H1 (cell line): ENCODE measurements at regions not wholly inside any gene's neighbourhood (a gene's known extent, or its start where the extent isn't known, plus 50 kb on each side); places are given as distances from the start of the nearest gene placed in this dataset.

Source experiments
- CTCF ChIA-PET: fragments of 300-600 bp; sonication (Branson Sonifier 250); formaldehyde crosslinking; loops from one replicate; lab custom pipeline; 2021; ENCODE audit not compliant: partially characterized antibody; lab: Charles Lee
- POLR2A ChIA-PET: fragments of 300-600 bp; sonication (Branson Sonifier 250); formaldehyde crosslinking; loops from one replicate; lab custom pipeline; 2021; ENCODE audit warnings: inconsistent platforms; ENCODE audit not compliant: partially characterized antibody; lab: Charles Lee
- DNase-seq, 2 experiments: peaks; one replicate each; pipeline versions ENCODE4 v3.0.0 to v3.0.0-alpha.2; 2010 to 2022; ENCODE audit warnings: low spot score in 2 of 2, low read depth in 1 of 2, mixed read lengths in 1 of 2
- FAIRE-seq: peaks from 2 replicates; lab custom pipeline; 2011; peaks lifted over from hg19 to GRCh38; lab: Jason Lieb, UNC
- H2AFZ ChIP-seq: 2 replicates; pipeline ENCODE4 v1.8.1; 2012; ENCODE audit warnings: low read length, inconsistent platforms
- H2AK5ac ChIP-seq: 2 replicates; pipeline ENCODE4 v1.6.1; 2013; ENCODE audit warnings: low read depth, low read length
- H2BK120ac ChIP-seq: replicated peaks from 2 replicates; pipeline ENCODE3; 2013; ENCODE audit warnings: low read depth, low read length, inconsistent platforms
- H2BK12ac ChIP-seq: 2 replicates; pipeline ENCODE4 v1.6.1; 2013; ENCODE audit warnings: low read depth, low read length
- H2BK15ac ChIP-seq: 2 replicates; pipeline ENCODE4 v1.6.1; 2013; ENCODE audit warnings: low read length
- H2BK20ac ChIP-seq: 2 replicates; pipeline ENCODE4 v1.6.1; 2013; ENCODE audit warnings: low read length
- H2BK5ac ChIP-seq: 2 replicates; pipeline ENCODE4 v1.6.1; 2013; ENCODE audit warnings: low read depth, low read length
- H3K14ac ChIP-seq: 2 replicates; pipeline ENCODE4 v1.6.1; 2013; ENCODE audit warnings: inconsistent platforms; ENCODE audit not compliant: insufficient read length
- H3K18ac ChIP-seq: 2 replicates; pipeline ENCODE4 v1.6.1; 2013; ENCODE audit warnings: low read length; ENCODE audit errors: extremely low read depth
- H3K23ac ChIP-seq: 2 replicates; pipeline ENCODE4 v1.6.1; 2013; ENCODE audit warnings: inconsistent platforms; ENCODE audit not compliant: insufficient read length
- H3K23me2 ChIP-seq: 2 replicates; pipeline ENCODE4 v1.6.1; 2013; ENCODE audit warnings: low read depth, low read length
- H3K27ac ChIP-seq: 2 replicates; pipeline ENCODE4 v1.6.1; 2011; ENCODE audit warnings: low read depth, low read length, inconsistent platforms
- H3K27me3 ChIP-seq, 4 experiments: replicated peaks in 1 of 4; 1 replicate in 1 of 4; 2 replicates in 3 of 4; pipeline versions ENCODE4 v1.6.1 to v1.8.1; 2011 to 2013; ENCODE audit warnings: low read length in 3 of 4, mild to moderate bottlenecking in 3 of 4, inconsistent platforms in 2 of 4, mixed read lengths in 2 of 4, moderate library complexity in 1 of 4; ENCODE audit not compliant: control insufficient read depth in 3 of 4, insufficient read depth in 3 of 4; ENCODE audit errors: extremely low read depth in 1 of 4
- H3K36me3 ChIP-seq, 4 experiments: 2 replicates each; pipeline versions ENCODE4 v1.6.1 to v1.8.1; 2011 to 2013; ENCODE audit warnings: mild to moderate bottlenecking in 4 of 4, low read length in 3 of 4, moderate library complexity in 2 of 4, control low read depth in 1 of 4, inconsistent platforms in 1 of 4; ENCODE audit not compliant: insufficient read depth in 4 of 4, control insufficient read depth in 2 of 4
- H3K4ac ChIP-seq: replicated peaks from 2 replicates; pipeline ENCODE3; 2013; ENCODE audit warnings: low read length, low read depth, mixed read lengths, inconsistent platforms; ENCODE audit not compliant: insufficient read length
- H3K4me1 ChIP-seq, 4 experiments: replicated peaks in 1 of 4; 1 replicate in 1 of 4; 2 replicates in 3 of 4; pipeline versions ENCODE4 v1.6.1 to v1.8.1; 2011 to 2013; ENCODE audit warnings: low read length in 3 of 4, inconsistent platforms in 2 of 4, mixed read lengths in 1 of 4; ENCODE audit not compliant: insufficient read depth in 4 of 4, control insufficient read depth in 3 of 4
- H3K4me2 ChIP-seq, 2 experiments: 2 replicates each; pipeline versions ENCODE4 v1.6.1 to v1.8.1; 2011 to 2013; ENCODE audit warnings: low read depth in 2 of 2, low read length in 2 of 2, control low read depth in 1 of 2, inconsistent platforms in 1 of 2, mild to moderate bottlenecking in 1 of 2; ENCODE audit not compliant: insufficient read depth in 1 of 2
- H3K4me3 ChIP-seq, 4 experiments: fragments of 200-600, 300-600 bp in 1 of 4; sonication (generic), shearing (Covaris generic), sonication (Bioruptor Twin) in 1 of 4; 2 replicates each; pipeline versions ENCODE4 v1.5.1 to v1.8.1; 2011 to 2016; ENCODE audit warnings: low read length in 4 of 4, low read depth in 3 of 4, control low read depth in 2 of 4, inconsistent platforms in 2 of 4, mild to moderate bottlenecking in 2 of 4, mixed read lengths in 1 of 4, moderate library complexity in 1 of 4; ENCODE audit not compliant: insufficient read depth in 2 of 4; ENCODE audit errors: extremely low read depth in 1 of 4
- H3K56ac ChIP-seq: replicated peaks from 2 replicates; pipeline ENCODE3; 2013; ENCODE audit warnings: low read depth, mild to moderate bottlenecking, mixed read lengths, low read length, inconsistent platforms; ENCODE audit not compliant: insufficient read length
- H3K79me1 ChIP-seq: 2 replicates; pipeline ENCODE4 v1.6.1; 2013; ENCODE audit warnings: low read depth, low read length, control low read depth
- H3K79me2 ChIP-seq, 2 experiments: 2 replicates each; pipeline versions ENCODE4 v1.6.1 to v1.8.1; 2012 to 2013; ENCODE audit warnings: low read length in 2 of 2, mild to moderate bottlenecking in 2 of 2, inconsistent platforms in 1 of 2; ENCODE audit not compliant: insufficient read depth in 2 of 2, control insufficient read depth in 1 of 2
- H3K9ac ChIP-seq, 4 experiments: replicated peaks in 1 of 4; 1 replicate in 1 of 4; 2 replicates in 3 of 4; pipeline versions ENCODE4 v1.6.1 to v1.8.1; 2011 to 2013; ENCODE audit warnings: low read depth in 3 of 4, low read length in 3 of 4, control low read depth in 2 of 4, mild to moderate bottlenecking in 2 of 4, moderate library complexity in 2 of 4, inconsistent platforms in 1 of 4; ENCODE audit errors: extremely low read depth in 1 of 4
- H3K9me3 ChIP-seq, 2 experiments: 2 replicates each; pipeline versions ENCODE4 v1.6.1 to v1.8.1; 2012 to 2013; ENCODE audit warnings: mild to moderate bottlenecking in 2 of 2, moderate library complexity in 2 of 2, control low read depth in 1 of 2, inconsistent platforms in 1 of 2, low read depth in 1 of 2, low read length in 1 of 2, mixed read lengths in 1 of 2; ENCODE audit not compliant: insufficient read depth in 2 of 2
- H4K20me1 ChIP-seq, 2 experiments: replicated peaks in 1 of 2; 2 replicates each; pipeline versions ENCODE3 to v1.8.1; 2011 to 2013; ENCODE audit warnings: inconsistent platforms in 2 of 2, low read length in 2 of 2, mild to moderate bottlenecking in 1 of 2; ENCODE audit not compliant: insufficient read depth in 2 of 2, control insufficient read depth in 1 of 2
- H4K5ac ChIP-seq: 2 replicates; pipeline ENCODE4 v1.6.1; 2013; ENCODE audit warnings: low read length, low read depth, mixed read lengths, inconsistent platforms; ENCODE audit not compliant: insufficient read length
- H4K8ac ChIP-seq: 2 replicates; pipeline ENCODE4 v1.8.0; 2013; ENCODE audit warnings: mild to moderate bottlenecking, moderate library complexity, low read length, inconsistent platforms; ENCODE audit not compliant: insufficient read depth; ENCODE audit errors: extremely low read depth
- H4K91ac ChIP-seq: replicated peaks from 2 replicates; pipeline ENCODE3; 2013; ENCODE audit warnings: low read length, mixed read lengths, inconsistent platforms; ENCODE audit not compliant: insufficient read length
- BACH1 ChIP-seq: IDR thresholded peaks from 2 replicates; pipeline ENCODE4 v1.6.1; 2012; ENCODE audit warnings: low read length, improper control_type of control experiment
- CREB1 ChIP-seq: IDR thresholded peaks from 2 replicates; pipeline ENCODE4 v1.6.1; 2012; ENCODE audit warnings: inconsistent platforms
- EGR1 ChIP-seq: IDR thresholded peaks from 2 replicates; pipeline ENCODE4 v1.6.1; 2011; ENCODE audit warnings: low read depth, low read length, borderline replicate concordance
- JUND ChIP-seq: IDR thresholded peaks from 2 replicates; pipeline ENCODE4 v1.6.1; 2011; ENCODE audit warnings: mild to moderate bottlenecking, improper control_type of control experiment, low read length
- KDM5A ChIP-seq: fragments of 200-600 bp; IDR thresholded peaks from 2 replicates; pipeline ENCODE4 v1.7.1; 2012; ENCODE audit warnings: mild to moderate bottlenecking, low read length, inconsistent platforms, mixed read lengths
- RAD21 ChIP-seq, 2 experiments: IDR thresholded peaks in 1 of 2; conservative IDR thresholded peaks in 1 of 2; 2 replicates each; pipeline ENCODE4 v1.6.1; 2011; ENCODE audit warnings: low read depth in 2 of 2, low read length in 2 of 2, improper control_type of control experiment in 1 of 2, inconsistent platforms in 1 of 2, mild to moderate bottlenecking in 1 of 2, moderate library complexity in 1 of 2
- SUZ12 ChIP-seq: fragments of 200-600 bp; sonication (generic); IDR thresholded peaks from 2 replicates; pipeline ENCODE4 v1.6.1; 2012; ENCODE audit warnings: mild to moderate bottlenecking, inconsistent platforms, low read length, moderate library complexity, mixed read lengths
- TAF7 ChIP-seq: optimal IDR thresholded peaks from 2 replicates; pipeline ENCODE3; 2011; ENCODE audit warnings: low read depth, mild to moderate bottlenecking, inconsistent platforms, low read length, moderate library complexity, borderline replicate concordance
- YY1 ChIP-seq: IDR thresholded peaks from 2 replicates; pipeline ENCODE4 v1.6.1; 2011; ENCODE audit warnings: low read depth, mild to moderate bottlenecking, low read length
- WGBS, 2 experiments: shearing (Covaris generic) in 1 of 2; methylation state at CpG; one replicate each; pipeline versions ENCODE4 v1.1.6 to v1.1.7; 2013 to 2015; ENCODE audit warnings: low lambda C conversion rate in 2 of 2, mixed read lengths in 2 of 2, inconsistent platforms in 1 of 2, low coverage in 1 of 2, missing lambda C conversion rate in 1 of 2; ENCODE audit not compliant: insufficient replicate concordance in 2 of 2, insufficient coverage in 1 of 2, insufficient read length in 1 of 2; ENCODE audit errors: extremely low coverage in 1 of 2, missing lambda C conversion rate in 1 of 2; 5-methylcytosine and 5-hydroxymethylcytosine counted together
- TF ChIP-seq, protein P1 (sequence below): IDR thresholded peaks from 2 replicates; pipeline ENCODE4 v1.6.1; 2012; ENCODE audit warnings: inconsistent platforms
- TF ChIP-seq, protein P2 (sequence below): IDR thresholded peaks from 2 replicates; pipeline ENCODE4 v1.6.1; 2012; ENCODE audit warnings: inconsistent platforms

DNA sequence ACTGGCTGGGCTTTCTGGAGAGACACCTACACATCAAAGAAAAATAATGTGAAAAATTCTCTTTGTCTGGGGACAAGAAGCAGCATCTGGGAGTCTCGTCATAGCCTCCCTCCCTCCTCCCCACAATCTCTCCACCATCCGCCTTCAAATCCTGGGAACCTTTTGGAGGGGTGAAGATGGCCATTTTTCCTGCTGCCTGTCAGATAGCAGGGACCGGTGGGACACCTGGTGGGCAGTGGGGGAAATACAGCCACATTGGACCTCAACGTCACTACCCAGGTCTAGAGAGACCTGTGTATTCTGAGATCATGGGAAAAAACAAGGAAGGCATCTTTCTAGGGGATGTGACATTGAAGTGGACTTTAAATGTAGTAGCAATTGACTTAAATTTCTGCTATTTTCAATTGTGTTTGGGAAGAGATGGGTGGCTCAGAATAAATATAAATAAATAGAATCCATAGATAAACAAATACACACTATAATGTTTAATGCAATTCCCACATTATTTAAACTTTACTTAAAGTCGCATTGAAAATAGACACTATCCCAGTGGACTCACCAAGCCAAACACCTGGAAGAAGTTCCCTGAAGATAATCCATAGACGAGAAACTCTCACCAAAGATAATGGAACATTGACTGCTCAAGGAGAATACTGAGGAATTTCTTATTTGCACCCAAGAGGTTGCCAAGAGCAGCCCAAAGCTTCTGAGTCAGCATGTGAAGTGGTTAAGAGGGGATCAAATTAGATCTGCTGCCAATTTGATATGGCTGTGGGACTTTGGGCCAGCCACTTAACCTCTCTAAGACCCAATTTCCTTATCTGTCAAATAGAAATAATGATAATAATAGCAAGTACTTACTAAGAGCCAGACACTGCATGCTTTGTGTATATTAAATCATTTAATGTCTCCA, 147.6 kb upstream of the CAMK1G start:
- H3K36me3 ChIP-seq, result peaks cover 0 to 6% (median 2%) of the 10 kb centered on the region in 4 experiments; a peak in 2 of 8 replicates
- H3K56ac ChIP-seq, result no peak overlapping the region
- FAIRE-seq, result peak; percentile 97
- H3K4ac ChIP-seq, result no peak overlapping the region
- CTCF ChIA-PET, result interaction anchor here (0.7 to 6.3 kb wide), 45 partner anchors 8 to 362 kb away, joined by 3 to 53 read pairs (median 5); no protein-coding TSS in a partner anchor
- no peaks in the 10 kb centered on the region for H3K79me2 ChIP-seq
- no peak overlapping the region for H2BK120ac ChIP-seq
- H3K4me2 ChIP-seq, result no peak overlapping the region
- H3K23ac ChIP-seq, result no peak overlapping the region
- POLR2A ChIA-PET, result no interaction called here
- DNase-seq, result peak; percentile 75 to 97
- H3K18ac ChIP-seq, result peak overlapping the region; percentile 79; the same call in 1 of the 2 replicates
- peak overlapping the region; percentile 71 for H4K91ac ChIP-seq
- H3K9me3 ChIP-seq, result 0 out of 4 replicates have a peak, but pooled peaks cover 0 to 2% of the 10 kb centered on the region in 2 experiments
- no peaks in the 10 kb centered on the region for H3K27me3 ChIP-seq
- no peak overlapping the region for H2AFZ ChIP-seq
- no peaks in the 10 kb centered on the region for H4K20me1 ChIP-seq
- peak overlapping the region; percentile 33; the same call in 1 of the 2 replicates for H2BK12ac ChIP-seq
- no peak overlapping the region for H2BK20ac ChIP-seq
- H3K14ac ChIP-seq, result no peak overlapping the region
- H3K79me1 ChIP-seq, result no peaks in the 10 kb centered on the region
- no peak overlapping the region for H3K27ac ChIP-seq
- no peaks in the 10 kb centered on the region; the same call in 1 of the 2 replicates for H3K23me2 ChIP-seq
- H3K4me3 ChIP-seq, result no peak overlapping the region
- H2BK5ac ChIP-seq, result no peak overlapping the region
- H3K9ac ChIP-seq, result no peak overlapping the region
- WGBS, 2 experiments, result 44% methylated on average over 5 of the region's 6 CpGs; no CpG with 5 or more reads in 1 of the 2 experiments
- H2AK5ac ChIP-seq, result no peak overlapping the region
- no peak overlapping the region for H4K5ac ChIP-seq
- H2BK15ac ChIP-seq, result no peak overlapping the region
- no peak overlapping the region for H4K8ac ChIP-seq
- H3K4me1 ChIP-seq, result peaks cover 8 to 29% (median 25%) of the 10 kb centered on the region in 4 experiments
- TF ChIP-seq EGR1 (0 out of 2 replicates have a peak, but pooled peaks have one; percentile 25), RAD21 (IDR thresholded peaks at IDR 0.05 in 1 of 2, conservative IDR thresholded peaks at IDR 0.05 in 1 of 2; ENCODE audit: low read depth in 2 of 2, low read length in 2 of 2) (peak; percentile 99), YY1 (peak; percentile 92), SUZ12 (no peak), CREB1 (peak; percentile 68), KDM5A (no peak), JUND (0 out of 2 replicates have a peak, but pooled peaks have one; percentile 53), BACH1 (no peak), TAF7 (no peak)
- TF ChIP-seq, protein P1, sequence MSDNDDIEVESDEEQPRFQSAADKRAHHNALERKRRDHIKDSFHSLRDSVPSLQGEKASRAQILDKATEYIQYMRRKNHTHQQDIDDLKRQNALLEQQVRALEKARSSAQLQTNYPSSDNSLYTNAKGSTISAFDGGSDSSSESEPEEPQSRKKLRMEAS, result peak; percentile 24; the same call in 1 of the 2 replicates
- TF ChIP-seq, protein P2, sequence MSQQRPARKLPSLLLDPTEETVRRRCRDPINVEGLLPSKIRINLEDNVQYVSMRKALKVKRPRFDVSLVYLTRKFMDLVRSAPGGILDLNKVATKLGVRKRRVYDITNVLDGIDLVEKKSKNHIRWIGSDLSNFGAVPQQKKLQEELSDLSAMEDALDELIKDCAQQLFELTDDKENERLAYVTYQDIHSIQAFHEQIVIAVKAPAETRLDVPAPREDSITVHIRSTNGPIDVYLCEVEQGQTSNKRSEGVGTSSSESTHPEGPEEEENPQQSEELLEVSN, result peak; percentile 57
